Dedifferentiated amniotic fluid mesenchymal stem cell (primary cell): ENCODE measurements at regions not wholly inside any gene's neighbourhood (a gene's known extent, or its start where the extent isn't known, plus 50 kb on each side); places are given as distances from the start of the nearest gene placed in this dataset.
"Not testable (repeated sequence)": the region's sequence is repeated elsewhere in the genome, so short reads cannot be mapped to it uniquely, and the experiment has no call there.

ENCODE experiments used
- DNase-seq: peaks from one replicate; pipeline ENCODE4 v3.0.0-alpha.2; 2016; ENCODE audit errors: extremely low spot score

- no peak for DNase-seq
Measured at GRCh38 chr2:167692191-167692590, 555.2 kb downstream of the STK39 start.

DNA sequence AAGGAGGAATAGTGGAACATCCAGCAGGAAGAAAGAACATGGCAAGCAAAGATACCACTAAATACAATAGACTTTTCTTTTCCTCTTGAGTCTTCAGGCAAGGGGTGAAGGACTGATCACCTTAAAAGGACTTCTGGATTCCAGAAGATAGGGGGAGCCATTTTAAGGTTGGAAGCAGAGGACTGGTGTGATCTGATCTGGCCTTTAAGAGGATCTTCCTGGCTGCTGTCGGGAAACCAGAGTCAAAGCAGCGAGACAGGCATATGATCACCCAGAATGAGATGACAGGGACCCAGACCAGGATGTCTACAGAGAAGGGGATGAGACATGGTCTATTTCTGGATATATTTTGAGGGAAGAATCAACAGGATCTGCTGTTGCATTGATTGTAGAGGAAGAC is 558.0 kb downstream of the STK39 start:
- no peak for DNase-seq

DNA sequence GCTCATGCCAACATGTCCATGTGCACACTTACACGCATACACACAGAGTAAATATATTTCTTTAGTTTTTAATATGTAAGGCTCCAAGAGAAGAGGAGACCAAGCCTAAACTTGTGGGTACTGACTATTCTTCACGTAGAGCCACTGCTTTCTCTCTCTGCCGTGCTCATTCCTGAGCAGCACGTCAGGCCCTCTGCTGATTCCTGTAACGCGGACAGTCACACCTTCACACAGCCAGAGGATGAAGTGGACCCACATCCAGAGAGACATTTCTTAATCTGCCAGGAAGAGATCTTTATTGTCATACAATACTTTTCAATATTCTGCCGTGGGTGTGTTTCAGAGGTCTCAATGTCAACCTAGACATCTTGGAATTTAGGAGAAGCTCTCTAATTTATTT is 560.7 kb downstream of the STK39 start:
- DNase-seq: no peak

GRCh38 chr2:167681234-167682015 is 566.0 kb downstream of the STK39 start:
- no peak for DNase-seq

DNA sequence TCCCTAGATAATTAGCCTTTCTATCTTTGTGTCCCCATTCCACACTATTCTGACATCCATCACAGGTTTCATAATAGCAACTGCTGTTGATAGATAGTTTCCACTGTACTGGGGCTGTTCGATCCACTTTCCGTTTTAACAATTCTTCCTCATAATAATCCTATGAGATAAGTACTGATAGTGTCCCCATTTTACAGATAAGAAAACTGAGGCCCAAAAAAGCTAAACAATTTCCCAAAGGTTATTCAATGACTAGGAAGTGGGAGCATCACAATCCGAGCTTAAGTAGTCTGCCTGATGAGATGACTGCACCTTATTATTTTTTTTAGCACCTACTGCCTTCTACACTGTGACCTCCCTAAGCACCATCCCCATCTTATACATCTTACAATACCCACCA is 569.2 kb downstream of the STK39 start:
- DNase-seq: no peak

DNA sequence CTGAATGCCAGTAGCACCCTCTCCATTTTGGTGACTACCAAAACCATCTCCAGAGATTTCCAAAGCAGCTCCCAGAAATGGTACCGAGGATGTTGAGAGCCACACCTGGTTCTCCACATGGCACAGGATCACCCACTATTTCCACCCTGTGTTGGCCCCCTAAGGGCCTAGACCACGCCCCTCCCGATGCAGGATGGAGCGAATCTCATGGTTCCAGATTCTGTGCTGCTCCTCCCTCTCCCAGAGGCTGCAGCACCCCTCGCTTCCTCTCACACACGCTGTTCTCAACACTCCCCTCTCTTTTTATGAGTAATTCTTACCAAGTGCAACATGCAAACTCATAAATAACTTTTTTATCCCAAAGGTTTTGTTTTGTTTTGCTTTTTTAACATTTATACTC is 571.5 kb downstream of the STK39 start:
- DNase-seq: no peak

DNA sequence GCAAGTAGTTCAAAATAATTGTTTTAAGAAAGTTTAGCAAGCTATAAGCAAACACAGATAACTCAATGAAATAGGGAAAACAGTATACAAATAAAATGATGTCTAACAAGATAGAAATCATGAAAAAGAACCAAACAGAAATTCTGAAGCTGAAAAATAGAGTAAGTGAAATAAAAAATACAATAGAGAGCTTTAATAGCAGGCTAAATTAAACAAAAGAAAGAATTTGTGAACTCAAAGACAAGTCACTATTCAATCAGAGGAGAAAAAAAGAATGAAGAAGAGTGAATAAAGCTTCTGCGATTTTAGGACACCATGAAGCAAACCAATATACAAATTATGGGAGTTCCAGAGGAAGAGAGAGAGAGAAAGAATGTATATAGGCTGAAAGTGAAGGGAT is 576.8 kb downstream of the STK39 start:
- DNase-seq: no peak

DNA sequence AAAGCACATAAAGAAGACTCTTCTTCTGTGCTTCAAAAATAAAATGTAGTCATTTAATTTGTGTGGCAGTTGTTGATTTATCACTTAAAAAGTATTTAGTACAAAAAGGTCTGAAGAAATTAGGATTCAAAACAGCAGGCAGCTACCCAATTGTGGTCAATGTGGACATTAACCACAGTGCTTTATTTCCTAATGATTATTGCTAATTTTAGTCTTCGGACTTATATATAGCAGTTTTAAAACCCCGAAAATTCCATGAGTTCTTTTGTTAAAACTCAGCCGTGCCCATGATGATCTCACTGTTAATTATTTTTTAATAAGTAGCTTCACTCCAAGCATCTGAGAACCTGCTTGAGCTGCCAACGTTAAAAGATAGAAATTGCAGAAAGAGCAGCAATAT is 594.3 kb downstream of the STK39 start:
- no peak for DNase-seq

DNA sequence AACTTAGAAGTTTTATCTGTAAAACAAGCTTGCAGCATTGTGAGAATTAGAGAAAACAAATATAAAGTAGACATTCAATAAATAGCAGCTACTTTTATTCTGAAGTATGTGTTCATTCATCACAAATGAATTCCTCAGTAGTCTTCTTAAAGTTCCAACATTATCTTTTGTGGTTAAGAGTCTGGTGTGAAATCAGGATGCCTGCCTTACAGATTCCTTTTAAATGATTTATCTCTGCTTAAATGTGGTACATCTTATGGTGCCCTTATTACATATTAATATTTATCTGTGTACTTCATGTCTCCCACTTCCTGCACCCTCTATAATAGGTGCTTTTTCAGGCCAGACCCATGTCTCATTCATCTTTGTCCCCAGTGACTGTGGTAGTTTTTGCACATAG is 595.0 kb downstream of the STK39 start:
- DNase-seq: no peak

DNA sequence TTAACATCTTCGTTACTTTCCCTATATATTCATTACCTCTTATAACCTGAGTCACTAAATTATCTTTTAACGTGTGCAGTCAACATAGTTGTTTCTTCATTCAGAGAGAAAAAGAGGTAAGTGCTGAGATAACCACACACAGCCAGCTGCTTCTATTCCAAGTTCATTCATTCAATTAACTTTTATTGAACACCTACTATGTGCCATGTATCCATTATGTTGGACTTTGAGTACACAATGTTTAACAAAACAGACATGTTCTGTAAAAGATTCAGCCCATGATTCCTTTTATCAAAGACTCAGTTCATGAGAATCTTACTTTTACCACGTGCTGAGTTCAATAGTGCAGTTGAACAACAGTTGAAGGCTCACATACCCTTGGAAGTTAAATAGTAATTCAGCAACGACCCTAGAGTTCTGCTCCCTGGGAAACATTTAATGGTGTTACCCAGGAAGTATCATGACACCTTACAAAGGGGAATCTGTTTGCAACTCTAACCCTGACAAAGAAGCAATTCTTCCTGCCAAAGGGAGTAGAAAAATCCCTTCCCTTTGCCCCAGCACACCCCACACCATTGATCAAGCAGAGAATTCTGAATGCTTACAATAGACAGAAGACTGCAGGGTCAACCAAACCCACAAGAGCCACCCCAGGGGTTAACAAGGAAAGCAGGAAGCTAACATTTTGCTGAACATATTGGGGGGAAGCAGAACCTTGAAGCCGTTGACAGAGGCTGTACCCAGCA is 595.8 kb downstream of the STK39 start:
- no peak for DNase-seq

DNA sequence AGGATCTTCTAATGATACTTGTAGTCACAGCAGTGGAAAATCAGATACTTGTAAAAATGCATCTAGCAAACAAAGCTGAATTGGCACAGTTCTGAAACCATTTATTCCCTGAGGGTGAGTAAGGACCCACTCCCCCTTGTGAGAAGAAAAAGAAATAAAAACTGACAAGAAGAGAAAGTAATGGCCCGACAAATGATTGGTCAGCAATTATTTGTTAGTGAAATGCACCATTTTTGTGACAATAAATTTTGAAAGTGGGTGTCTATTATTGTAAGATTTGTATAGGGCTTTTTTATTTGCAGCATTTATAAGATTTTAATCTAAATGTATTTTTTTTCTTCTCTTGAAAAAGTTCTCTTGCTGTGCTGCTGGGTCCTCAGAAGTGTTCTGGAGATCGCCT is 600.8 kb downstream of the STK39 start:
- DNase-seq: no peak

DNA sequence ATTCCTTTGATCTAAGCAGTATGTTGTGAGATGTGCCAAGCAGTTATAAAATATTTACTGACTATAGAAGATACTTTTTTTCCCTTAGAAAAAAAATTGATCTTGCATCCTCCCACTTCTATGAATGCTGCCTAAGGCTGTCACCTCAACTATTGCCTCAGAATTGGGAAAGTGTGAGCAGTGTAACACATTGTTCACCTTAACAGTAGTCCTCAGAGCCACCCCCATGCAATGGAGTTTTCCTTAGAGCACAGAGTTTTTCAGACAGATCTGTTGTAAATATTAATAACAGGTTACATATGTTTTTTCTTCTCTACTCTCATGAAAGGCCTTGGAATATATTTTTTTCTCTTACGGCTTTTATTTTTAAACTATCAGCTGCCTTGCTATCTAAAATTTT is 607.3 kb downstream of the STK39 start:
- DNase-seq: no peak

DNA sequence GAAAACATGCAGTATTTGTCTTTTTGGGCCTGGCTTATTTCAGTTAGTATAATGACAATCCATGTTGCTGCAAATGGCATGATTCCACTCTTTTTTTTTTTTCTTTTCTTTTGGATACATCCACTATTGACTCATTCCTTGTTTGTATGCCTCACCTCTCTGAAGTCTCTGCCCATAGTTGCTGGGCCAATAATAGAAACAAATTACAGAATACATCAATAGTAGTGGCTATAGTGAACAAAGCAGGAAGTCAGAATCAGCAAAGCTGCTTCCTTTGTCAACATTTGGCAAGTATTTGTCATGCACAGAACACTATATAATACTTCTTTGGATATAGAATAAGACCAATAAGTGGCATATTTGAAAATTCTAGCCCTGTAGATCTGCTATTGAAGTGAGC is 609.7 kb downstream of the STK39 start:
- no peak for DNase-seq

GRCh38 chr2:167632271-167632670 is 615.1 kb downstream of the STK39 start:
- not testable (repeated sequence) for DNase-seq

DNA sequence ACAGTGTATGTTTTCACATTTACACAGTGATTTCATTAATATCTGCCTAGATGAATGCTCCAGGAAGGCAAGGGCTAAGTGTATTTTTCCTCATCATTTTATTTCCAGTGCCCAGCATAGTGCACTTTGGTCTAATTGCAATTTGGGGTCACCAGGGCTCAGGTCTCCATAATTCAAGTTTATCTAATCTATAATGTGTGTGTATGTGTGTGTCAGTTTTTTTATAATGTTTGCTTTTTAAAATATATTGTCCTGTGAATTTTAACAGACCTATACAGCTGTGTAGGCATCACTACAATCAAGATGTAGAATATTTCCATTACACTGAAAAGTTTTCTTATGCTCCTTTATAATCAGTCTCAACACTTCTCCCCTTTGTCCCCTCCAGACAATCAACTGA is 620.4 kb downstream of the STK39 start:
- no peak for DNase-seq

GRCh38 chr2:167626301-167626700 is 621.1 kb downstream of the STK39 start:
- no peak for DNase-seq

DNA sequence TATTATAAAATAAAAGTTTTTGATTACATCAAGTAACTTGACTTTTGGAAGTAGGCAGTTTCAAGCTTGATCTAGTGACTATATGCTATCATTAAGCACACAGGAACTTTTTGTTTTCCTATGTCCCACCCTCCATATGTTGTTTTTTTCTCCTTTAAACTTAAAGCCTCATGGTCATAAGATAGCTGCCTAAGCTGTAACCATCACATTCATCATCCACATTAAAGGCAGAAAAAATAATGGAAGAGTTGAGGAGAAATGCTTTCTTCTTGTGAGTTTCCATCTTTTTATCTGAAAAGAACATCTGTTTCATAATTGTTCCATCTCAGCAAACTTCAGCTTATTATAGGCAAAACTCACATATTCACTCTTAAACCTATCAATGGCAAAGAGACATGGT is 630.4 kb downstream of the STK39 start:
- no peak for DNase-seq

DNA sequence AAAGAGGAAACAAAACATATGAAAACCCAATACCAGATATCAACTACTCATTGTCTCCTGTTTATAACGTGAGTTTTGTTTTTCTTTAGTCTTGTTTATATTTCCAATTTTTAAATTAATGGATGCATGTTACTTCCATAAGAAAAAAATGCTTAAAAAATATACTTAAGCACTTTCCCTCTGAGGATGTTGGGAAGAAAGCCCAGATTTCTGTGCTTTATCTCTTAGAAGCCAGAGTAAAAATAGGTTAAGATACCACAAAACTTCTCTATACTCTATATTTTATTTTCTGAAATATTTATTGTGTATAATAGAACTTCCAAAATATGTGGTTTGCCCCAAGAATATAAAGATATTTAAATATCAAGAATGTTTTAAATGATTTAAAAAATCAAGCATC is 633.9 kb downstream of the STK39 start:
- DNase-seq: no peak

GRCh38 chr2:167608487-167608886 is 638.9 kb downstream of the STK39 start:
- no peak for DNase-seq

- DNase-seq: no peak
Measured at GRCh38 chr2:167607731-167608130, 639.7 kb downstream of the STK39 start.

DNA sequence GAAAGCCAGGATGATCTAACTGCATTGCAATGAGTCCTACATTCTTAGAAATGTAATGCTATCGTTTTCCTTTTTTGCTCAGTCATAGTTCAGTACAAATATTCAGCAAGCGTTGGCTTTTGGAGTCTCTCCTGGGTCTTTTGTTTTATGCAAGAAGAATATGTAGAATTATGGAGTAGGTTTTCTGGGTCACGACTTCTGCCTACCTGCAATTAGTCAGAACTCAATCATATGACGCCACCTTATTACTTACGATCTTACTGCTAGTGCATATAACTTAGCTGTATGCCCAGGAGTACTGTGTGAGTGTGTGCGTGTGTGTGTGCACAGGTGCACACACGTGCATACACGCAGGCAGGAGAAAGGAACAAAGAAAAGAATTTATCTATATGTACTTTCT is 640.2 kb downstream of the STK39 start:
- DNase-seq: no peak

- no peak for DNase-seq
Measured at GRCh38 chr2:167602122-167602521, 645.3 kb downstream of the STK39 start.

- DNase-seq: no peak
Measured at GRCh38 chr2:167599219-167599618, 648.2 kb downstream of the STK39 start.
